Kidney epithelial cell (primary cell): ENCODE measurements at regions not wholly inside any gene's neighbourhood (a gene's known extent, or its start where the extent isn't known, plus 50 kb on each side); places are given as distances from the start of the nearest gene placed in this dataset.

Experiments used
- DNase-seq: peaks from one replicate; pipeline ENCODE4 v3.0.0-alpha.2; 2010; ENCODE audit warnings: low read depth
- H3K27me3 ChIP-seq: 2 replicates; pipeline ENCODE4 v1.6.0; 2011; ENCODE audit warnings: low read length; ENCODE audit not compliant: control insufficient read depth, insufficient read depth
- H3K36me3 ChIP-seq: 2 replicates; pipeline ENCODE4 v1.5.1; 2011; ENCODE audit warnings: low read length; ENCODE audit not compliant: control insufficient read depth, insufficient read depth
- H3K4me3 ChIP-seq: 2 replicates; pipeline ENCODE4 v1.5.1; 2011; ENCODE audit warnings: low read depth, mild to moderate bottlenecking, control low read depth, low read length
- TF ChIP-seq, protein P1 (sequence below): IDR thresholded peaks from 2 replicates; pipeline ENCODE4 v1.5.1; 2011; ENCODE audit warnings: mild to moderate bottlenecking, moderate library complexity, low read length, control low read depth, inconsistent platforms; ENCODE audit not compliant: insufficient read depth, poor library complexity, severe bottlenecking

GRCh38 chr2:15745907-15746702 lies 154.4 kb downstream of the DDX1 start:
- Histone ChIP-seq H3K4me3 (no peak overlapping the region), H3K27me3 (no peaks in the 10 kb centered on the region), H3K36me3 (no peaks in the 10 kb centered on the region)
- DNase-seq: no peak
- TF ChIP-seq, protein P1, sequence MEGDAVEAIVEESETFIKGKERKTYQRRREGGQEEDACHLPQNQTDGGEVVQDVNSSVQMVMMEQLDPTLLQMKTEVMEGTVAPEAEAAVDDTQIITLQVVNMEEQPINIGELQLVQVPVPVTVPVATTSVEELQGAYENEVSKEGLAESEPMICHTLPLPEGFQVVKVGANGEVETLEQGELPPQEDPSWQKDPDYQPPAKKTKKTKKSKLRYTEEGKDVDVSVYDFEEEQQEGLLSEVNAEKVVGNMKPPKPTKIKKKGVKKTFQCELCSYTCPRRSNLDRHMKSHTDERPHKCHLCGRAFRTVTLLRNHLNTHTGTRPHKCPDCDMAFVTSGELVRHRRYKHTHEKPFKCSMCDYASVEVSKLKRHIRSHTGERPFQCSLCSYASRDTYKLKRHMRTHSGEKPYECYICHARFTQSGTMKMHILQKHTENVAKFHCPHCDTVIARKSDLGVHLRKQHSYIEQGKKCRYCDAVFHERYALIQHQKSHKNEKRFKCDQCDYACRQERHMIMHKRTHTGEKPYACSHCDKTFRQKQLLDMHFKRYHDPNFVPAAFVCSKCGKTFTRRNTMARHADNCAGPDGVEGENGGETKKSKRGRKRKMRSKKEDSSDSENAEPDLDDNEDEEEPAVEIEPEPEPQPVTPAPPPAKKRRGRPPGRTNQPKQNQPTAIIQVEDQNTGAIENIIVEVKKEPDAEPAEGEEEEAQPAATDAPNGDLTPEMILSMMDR: no peak

GRCh38 chr2:15746703-15747550 lies 155.3 kb downstream of the DDX1 start:
- DNase-seq: no peak
- Histone ChIP-seq H3K36me3 (no peaks in the 10 kb centered on the region), H3K4me3 (no peak overlapping the region)

DNA sequence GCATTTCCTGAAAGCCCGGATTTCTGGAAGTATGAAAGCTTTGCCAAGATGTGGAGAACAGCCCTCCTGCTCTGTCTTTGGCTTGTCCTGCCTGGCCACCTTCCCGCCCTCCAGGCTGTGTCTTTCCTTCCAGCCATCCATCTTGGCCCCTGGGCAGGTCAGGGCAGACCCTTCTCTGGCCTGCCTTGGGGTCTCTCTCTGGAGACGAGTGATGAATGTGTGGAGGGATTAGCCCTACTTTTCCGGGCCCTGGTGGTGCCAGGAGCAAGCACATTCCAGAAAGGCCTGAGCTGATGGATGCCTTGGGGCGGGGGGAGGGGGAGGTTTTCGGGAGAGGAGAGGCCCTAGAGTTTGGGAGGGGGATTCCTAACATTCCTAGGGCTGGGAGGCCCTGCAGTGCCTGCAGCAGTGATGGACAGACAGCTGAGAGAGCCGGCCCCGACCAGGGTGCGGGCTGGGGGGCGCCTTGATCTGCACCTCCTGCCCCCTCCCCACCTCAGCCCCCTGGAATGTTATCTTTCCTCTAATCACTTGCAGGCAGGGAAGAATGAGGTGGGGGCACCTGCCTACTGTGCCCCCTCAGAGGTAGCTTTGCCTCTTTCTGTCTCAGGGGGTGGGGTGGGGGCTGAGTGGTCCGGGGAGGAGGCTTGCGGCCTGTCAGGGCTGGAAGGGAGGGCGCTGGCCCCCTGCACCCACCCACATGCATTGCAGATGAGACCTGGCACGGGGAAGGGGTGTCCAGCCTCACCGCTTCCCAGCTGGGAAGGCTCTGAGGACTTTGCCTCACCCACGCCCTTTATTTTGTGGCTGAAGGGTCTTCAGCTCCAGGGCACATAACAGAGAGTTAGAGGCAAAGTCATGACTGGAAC lies 156.2 kb downstream of the DDX1 start:
- Histone ChIP-seq H3K4me3 (no peak overlapping the region), H3K27me3 (no peaks in the 10 kb centered on the region), H3K36me3 (no peaks in the 10 kb centered on the region)
- DNase-seq: no peak
- TF ChIP-seq, protein P1: no peak

More at GRCh38 chr2:15746703-15747550, 155.3 kb downstream of the DDX1 start:
- no peaks in the 10 kb centered on the region for H3K27me3 ChIP-seq
- TF ChIP-seq, protein P1: no peak

GRCh38 chr2:15748736-15749323 lies 157.2 kb downstream of the DDX1 start:
- Histone ChIP-seq H3K4me3 (no peak overlapping the region), H3K27me3 (no peaks in the 10 kb centered on the region), H3K36me3 (no peaks in the 10 kb centered on the region)
- no peak for DNase-seq
- TF ChIP-seq, protein P1: peak; percentile 49
